SH-SY5Y (cell line): ENCODE measurements at regions not wholly inside any gene's neighbourhood (a gene's known extent, or its start where the extent isn't known, plus 50 kb on each side); places are given as distances from the start of the nearest gene placed in this dataset.

Experiments
- GATA2 ChIP-seq: IDR thresholded peaks from 2 replicates; pipeline ENCODE4 v1.6.1; 2011; ENCODE audit warnings: mild to moderate bottlenecking, low read depth, low read length
- GATA3 ChIP-seq: IDR thresholded peaks from 2 replicates; pipeline ENCODE4 v1.6.1; 2011; ENCODE audit warnings: low read depth, mild to moderate bottlenecking, low read length, moderate library complexity

DNA sequence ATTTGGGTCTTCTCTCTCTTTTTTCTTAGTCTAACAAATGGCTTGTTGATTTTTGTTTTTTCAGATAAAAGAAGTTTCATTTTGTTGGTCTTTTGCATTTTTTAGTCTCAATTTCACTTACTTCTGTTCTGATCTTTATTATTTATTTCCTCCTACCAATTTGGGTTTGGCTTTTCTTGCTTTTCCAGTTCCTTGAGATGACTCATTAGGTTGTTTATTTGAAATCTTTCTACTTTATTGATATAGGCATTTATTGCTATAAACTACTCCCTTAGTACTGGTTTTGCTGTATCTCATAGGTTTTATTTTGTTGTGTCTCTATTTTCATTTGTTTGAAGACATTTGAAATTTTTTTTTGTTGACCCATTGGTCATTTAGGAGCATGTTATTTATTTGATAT, 152.2 kb upstream of the MPHOSPH6 start:
- TF ChIP-seq GATA2 (no peak), GATA3 (no peak)
